ENCODE measurements at regions not wholly inside any gene's neighbourhood (a gene's known extent, or its start where the extent isn't known, plus 50 kb on each side); places are given as distances from the start of the nearest gene placed in this dataset.

DNA sequence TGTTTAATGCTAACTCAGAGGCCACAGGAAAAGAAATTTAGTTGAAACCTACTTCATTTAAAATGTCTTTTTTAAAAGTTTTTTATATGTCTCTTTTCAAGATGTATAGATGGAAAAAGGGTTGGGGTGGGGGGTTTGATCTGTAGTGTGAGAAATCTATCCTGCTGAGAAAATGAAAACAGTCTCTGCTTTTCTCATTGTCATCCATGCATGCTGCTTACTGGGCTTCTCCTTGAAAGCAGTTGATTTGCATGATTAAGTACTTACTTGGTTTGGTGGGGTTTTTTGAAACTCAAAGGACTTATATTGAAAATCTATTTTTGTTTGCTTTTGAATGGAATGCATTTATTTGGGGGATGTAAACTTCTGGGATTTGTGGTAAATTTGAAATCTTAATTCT lies 313.6 kb upstream of the DKK2 start:
- no peak for DNase-seq (ENCODE audit: low read depth in 1 of 2, low spot score in 1 of 2)
- no peak overlapping the region for H3K4me3 ChIP-seq (replicated peaks; ENCODE audit: insufficient read depth, low read length)
- no peaks in the 10 kb centered on the region for H3K27me3 ChIP-seq (ENCODE audit: insufficient read depth, poor library complexity, severe bottlenecking)
- H3K27ac ChIP-seq (replicated peaks) = no peak overlapping the region
- TF ChIP-seq GABPA (IDR thresholded peaks at IDR 0.05; ENCODE audit: low read depth) (no peak), CTCF (IDR thresholded peaks at IDR 0.05; ENCODE audit: insufficient read depth, low read length) (no peak), SPI1 (IDR thresholded peaks at IDR 0.05; ENCODE audit: borderline replicate concordance, low read depth) (no peak), REST (IDR thresholded peaks at IDR 0.05; ENCODE audit: insufficient replicate concordance, low read depth) (no peak), POLR2AphosphoS5 (IDR thresholded peaks at IDR 0.05; ENCODE audit: low read depth) (no peak)

GRCh38 chr4:107349266-107349665 lies 313.2 kb upstream of the DKK2 start:
- no peak for DNase-seq (ENCODE audit: low read depth in 1 of 2, low spot score in 1 of 2)
- Histone ChIP-seq H3K27ac (replicated peaks) (no peak overlapping the region), H3K27me3 (ENCODE audit: insufficient read depth, poor library complexity, severe bottlenecking) (no peaks in the 10 kb centered on the region), H3K4me3 (replicated peaks; ENCODE audit: insufficient read depth, low read length) (no peak overlapping the region)
- no peak for TF ChIP-seq CTCF (IDR thresholded peaks at IDR 0.05; ENCODE audit: insufficient read depth, low read length)
- TF ChIP-seq SPI1 (IDR thresholded peaks at IDR 0.05; ENCODE audit: borderline replicate concordance, low read depth) = no peak
- no peak for TF ChIP-seq REST (IDR thresholded peaks at IDR 0.05; ENCODE audit: insufficient replicate concordance, low read depth)
- no peak for TF ChIP-seq GABPA (IDR thresholded peaks at IDR 0.05; ENCODE audit: low read depth)
- no peak for TF ChIP-seq POLR2AphosphoS5 (IDR thresholded peaks at IDR 0.05; ENCODE audit: low read depth)

- no peak overlapping the region for H3K27ac ChIP-seq (replicated peaks)
- DNase-seq (ENCODE audit: low read depth in 1 of 2, low spot score in 1 of 2) = no peak
- H3K27me3 ChIP-seq (ENCODE audit: insufficient read depth, poor library complexity, severe bottlenecking) = no peaks in the 10 kb centered on the region
- no peak for TF ChIP-seq SPI1 (IDR thresholded peaks at IDR 0.05; ENCODE audit: borderline replicate concordance, low read depth)
- no peak for TF ChIP-seq REST (IDR thresholded peaks at IDR 0.05; ENCODE audit: insufficient replicate concordance, low read depth)
- no peak for TF ChIP-seq POLR2AphosphoS5 (IDR thresholded peaks at IDR 0.05; ENCODE audit: low read depth)
- TF ChIP-seq GABPA (IDR thresholded peaks at IDR 0.05; ENCODE audit: low read depth) = no peak
- no peak for TF ChIP-seq CTCF (IDR thresholded peaks at IDR 0.05; ENCODE audit: insufficient read depth, low read length)
- H3K4me3 ChIP-seq (replicated peaks; ENCODE audit: insufficient read depth, low read length) = no peak overlapping the region
Observed at GRCh38 chr4:107348188-107349050, 312.3 kb upstream of the DKK2 start.
